C4-2B (cell line): ENCODE measurements at regions not wholly inside any gene's neighbourhood (a gene's known extent, or its start where the extent isn't known, plus 50 kb on each side); places are given as distances from the start of the nearest gene placed in this dataset.

Experiments used
- H3K27ac ChIP-seq: fragments of 450-650 bp; 2 replicates; pipeline ENCODE4 v1.5.1; 2017
- CTCF ChIP-seq: fragments of 450-650 bp; conservative IDR thresholded peaks from 2 replicates; pipeline ENCODE4 v1.5.1; 2017; ENCODE audit warnings: mild to moderate bottlenecking
- ZFX ChIP-seq: fragments of 450-650 bp; IDR thresholded peaks from 2 replicates; pipeline ENCODE4 v1.6.1; 2017

- H3K27ac ChIP-seq: no peak overlapping the region
- TF ChIP-seq ZFX (no peak), CTCF (no peak)
Measured at GRCh38 chr5:89566340-89566739, 683.4 kb upstream of the MEF2C start.

GRCh38 chr5:89560696-89561095 lies 677.7 kb upstream of the MEF2C start:
- H3K27ac ChIP-seq: no peak overlapping the region
- no peak for TF ChIP-seq ZFX
- TF ChIP-seq CTCF: no peak

GRCh38 chr5:89556215-89556913 lies 673.4 kb upstream of the MEF2C start:
- H3K27ac ChIP-seq: no peak overlapping the region
- no peak for TF ChIP-seq CTCF
- TF ChIP-seq ZFX: no peak

- no peak for TF ChIP-seq ZFX
- TF ChIP-seq CTCF: no peak
- H3K27ac ChIP-seq: no peak overlapping the region
Measured at GRCh38 chr5:89546657-89547056, 663.7 kb upstream of the MEF2C start.

- TF ChIP-seq CTCF (no peak), ZFX (no peak)
- no peak overlapping the region for H3K27ac ChIP-seq
Measured at GRCh38 chr5:89545626-89546025, 662.6 kb upstream of the MEF2C start.

- H3K27ac ChIP-seq: no peak overlapping the region
- TF ChIP-seq ZFX (no peak), CTCF (no peak)
Measured at GRCh38 chr5:89545076-89545475, 662.1 kb upstream of the MEF2C start.

- no peak for TF ChIP-seq CTCF
- TF ChIP-seq ZFX: no peak
- no peak overlapping the region for H3K27ac ChIP-seq
Measured at GRCh38 chr5:89542736-89543135, 659.8 kb upstream of the MEF2C start.
